ENCODE measurements at regions not wholly inside any gene's neighbourhood (a gene's known extent, or its start where the extent isn't known, plus 50 kb on each side); places are given as distances from the start of the nearest gene placed in this dataset.

- TF ChIP-seq CTCF (IDR thresholded peaks at IDR 0.05; ENCODE audit: extremely low read depth, low read depth, low read length), result no peak
- no peak overlapping the region for H3K27ac ChIP-seq (ENCODE audit: low read depth, low read length)
- H2AFZ ChIP-seq (ENCODE audit: low read length), result no peak overlapping the region
- no peak overlapping the region for H3K4me3 ChIP-seq (ENCODE audit: insufficient read depth, low read length)
- no peak overlapping the region for H3K4me2 ChIP-seq (ENCODE audit: insufficient read depth, low read length)
- DNase-seq (ENCODE audit: insufficient read length, low spot score, missing footprints), result no peak
- no peaks in the 10 kb centered on the region for H3K27me3 ChIP-seq (ENCODE audit: insufficient read depth, low read length)
- no peaks in the 10 kb centered on the region for H3K4me1 ChIP-seq (ENCODE audit: insufficient read depth, low read length)
- no peaks in the 10 kb centered on the region for H4K20me1 ChIP-seq (ENCODE audit: insufficient read depth, low read length)
- H3K36me3 ChIP-seq (ENCODE audit: insufficient read depth, low read length), result no peaks in the 10 kb centered on the region
- no peaks in the 10 kb centered on the region for H3K9me3 ChIP-seq (ENCODE audit: low read depth, low read length)
- no peaks in the 10 kb centered on the region for H3K79me2 ChIP-seq (ENCODE audit: insufficient read depth, low read length)
Measured at GRCh38 chr1:96079581-96079980, 642.0 kb upstream of the PTBP2 start.

- Histone ChIP-seq H3K27ac (ENCODE audit: low read depth, low read length) (no peak overlapping the region), H2AFZ (ENCODE audit: low read length) (no peak overlapping the region), H3K36me3 (ENCODE audit: insufficient read depth, low read length) (no peaks in the 10 kb centered on the region), H3K4me2 (ENCODE audit: insufficient read depth, low read length) (no peak overlapping the region), H3K4me1 (ENCODE audit: insufficient read depth, low read length) (no peaks in the 10 kb centered on the region), H3K79me2 (ENCODE audit: insufficient read depth, low read length) (no peaks in the 10 kb centered on the region), H3K27me3 (ENCODE audit: insufficient read depth, low read length) (no peaks in the 10 kb centered on the region), H3K9me3 (ENCODE audit: low read depth, low read length) (no peaks in the 10 kb centered on the region), H4K20me1 (ENCODE audit: insufficient read depth, low read length) (no peaks in the 10 kb centered on the region), H3K4me3 (ENCODE audit: insufficient read depth, low read length) (no peak overlapping the region)
- TF ChIP-seq CTCF (IDR thresholded peaks at IDR 0.05; ENCODE audit: extremely low read depth, low read depth, low read length), result peak; percentile 15
- no peak for DNase-seq (ENCODE audit: insufficient read length, low spot score, missing footprints)
Measured at GRCh38 chr1:96080925-96081324, 640.7 kb upstream of the PTBP2 start.

- Histone ChIP-seq H2AFZ (ENCODE audit: low read length) (no peak overlapping the region), H3K79me2 (ENCODE audit: insufficient read depth, low read length) (no peaks in the 10 kb centered on the region), H3K27me3 (ENCODE audit: insufficient read depth, low read length) (no peaks in the 10 kb centered on the region), H3K4me3 (ENCODE audit: insufficient read depth, low read length) (no peak overlapping the region), H4K20me1 (ENCODE audit: insufficient read depth, low read length) (no peaks in the 10 kb centered on the region), H3K36me3 (ENCODE audit: insufficient read depth, low read length) (no peaks in the 10 kb centered on the region), H3K4me2 (ENCODE audit: insufficient read depth, low read length) (no peak overlapping the region), H3K9me3 (ENCODE audit: low read depth, low read length) (no peaks in the 10 kb centered on the region), H3K4me1 (ENCODE audit: insufficient read depth, low read length) (no peaks in the 10 kb centered on the region), H3K27ac (ENCODE audit: low read depth, low read length) (no peak overlapping the region)
- no peak for TF ChIP-seq CTCF (IDR thresholded peaks at IDR 0.05; ENCODE audit: extremely low read depth, low read depth, low read length)
- no peak for DNase-seq (ENCODE audit: insufficient read length, low spot score, missing footprints)
Measured at GRCh38 chr1:96087719-96088118, 633.9 kb upstream of the PTBP2 start.

GRCh38 chr1:96090134-96090533, 631.5 kb upstream of the PTBP2 start:
- H3K4me1 ChIP-seq (ENCODE audit: insufficient read depth, low read length), result no peaks in the 10 kb centered on the region
- no peak overlapping the region for H2AFZ ChIP-seq (ENCODE audit: low read length)
- H3K36me3 ChIP-seq (ENCODE audit: insufficient read depth, low read length), result no peaks in the 10 kb centered on the region
- H3K79me2 ChIP-seq (ENCODE audit: insufficient read depth, low read length), result no peaks in the 10 kb centered on the region
- no peak for TF ChIP-seq CTCF (IDR thresholded peaks at IDR 0.05; ENCODE audit: extremely low read depth, low read depth, low read length)
- no peak overlapping the region for H3K4me3 ChIP-seq (ENCODE audit: insufficient read depth, low read length)
- no peak for DNase-seq (ENCODE audit: insufficient read length, low spot score, missing footprints)
- H3K9me3 ChIP-seq (ENCODE audit: low read depth, low read length), result no peaks in the 10 kb centered on the region
- no peaks in the 10 kb centered on the region for H4K20me1 ChIP-seq (ENCODE audit: insufficient read depth, low read length)
- no peak overlapping the region for H3K4me2 ChIP-seq (ENCODE audit: insufficient read depth, low read length)
- H3K27me3 ChIP-seq (ENCODE audit: insufficient read depth, low read length), result no peaks in the 10 kb centered on the region
- H3K27ac ChIP-seq (ENCODE audit: low read depth, low read length), result no peak overlapping the region
